Large intestine (tissue), 3 donors: ENCODE measurements at regions not wholly inside any gene's neighbourhood (a gene's known extent, or its start where the extent isn't known, plus 50 kb on each side); places are given as distances from the start of the nearest gene placed in this dataset.

Experiments used
- DNase-seq, 2 donors: peaks; one replicate each; pipeline versions ENCODE4 v3.0.0 to v3.0.0-alpha.2; 2013
- H3K27ac ChIP-seq: one replicate; pipeline ENCODE4 v1.5.1; 2013; ENCODE audit warnings: low read length
- H3K27me3 ChIP-seq: 2 replicates; pipeline ENCODE4 v1.6.1; 2013; ENCODE audit warnings: low read length; ENCODE audit not compliant: control insufficient read depth, insufficient read depth
- H3K36me3 ChIP-seq: 2 replicates; pipeline ENCODE4 v1.6.1; 2013; ENCODE audit warnings: low read length; ENCODE audit not compliant: control insufficient read depth, insufficient read depth
- H3K4me1 ChIP-seq: one replicate; pipeline ENCODE4 v1.6.1; 2013; ENCODE audit warnings: low read length; ENCODE audit not compliant: control insufficient read depth, insufficient read depth
- H3K4me3 ChIP-seq: one replicate; pipeline ENCODE4 v1.5.1; 2013; ENCODE audit warnings: low read length
- H3K9me3 ChIP-seq: one replicate; pipeline ENCODE4 v1.6.1; 2013; ENCODE audit warnings: mild to moderate bottlenecking, low read depth, low read length, moderate library complexity; ENCODE audit not compliant: control insufficient read depth
- WGBS: methylation state at CpG from one replicate; pipeline ENCODE4 v1.1.5; 2013; ENCODE audit warnings: low lambda C conversion rate; ENCODE audit not compliant: insufficient coverage; 5-methylcytosine and 5-hydroxymethylcytosine counted together

DNA sequence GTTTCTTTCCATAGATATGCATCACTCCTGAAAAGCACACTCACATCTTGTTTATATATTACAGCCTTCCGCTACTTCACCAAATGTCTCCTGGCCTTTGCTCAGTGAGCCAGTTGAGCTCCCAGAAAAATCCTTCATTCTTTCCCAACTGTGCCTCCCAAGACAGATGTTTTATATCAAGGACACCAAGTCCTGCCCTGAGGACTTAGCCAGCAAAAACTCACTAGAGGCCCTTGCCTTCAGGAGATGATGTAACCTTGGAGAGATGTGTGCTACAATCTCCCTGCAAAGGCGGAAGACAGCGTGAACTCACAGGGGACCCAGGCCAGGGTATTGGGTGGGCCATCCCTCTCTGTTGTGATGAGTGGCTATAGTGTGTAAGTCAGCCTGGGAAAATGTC, 86.1 kb upstream of the CTAGE1 start:
- H3K36me3 ChIP-seq = no peaks in the 10 kb centered on the region
- H3K9me3 ChIP-seq = no peaks in the 10 kb centered on the region
- no peak overlapping the region for H3K4me3 ChIP-seq
- H3K27ac ChIP-seq = no peak overlapping the region
- no peak for DNase-seq
- no peaks in the 10 kb centered on the region for H3K27me3 ChIP-seq
- WGBS = 60% methylated on average over 1 of the region's 3 CpGs
- no peaks in the 10 kb centered on the region for H3K4me1 ChIP-seq

DNA sequence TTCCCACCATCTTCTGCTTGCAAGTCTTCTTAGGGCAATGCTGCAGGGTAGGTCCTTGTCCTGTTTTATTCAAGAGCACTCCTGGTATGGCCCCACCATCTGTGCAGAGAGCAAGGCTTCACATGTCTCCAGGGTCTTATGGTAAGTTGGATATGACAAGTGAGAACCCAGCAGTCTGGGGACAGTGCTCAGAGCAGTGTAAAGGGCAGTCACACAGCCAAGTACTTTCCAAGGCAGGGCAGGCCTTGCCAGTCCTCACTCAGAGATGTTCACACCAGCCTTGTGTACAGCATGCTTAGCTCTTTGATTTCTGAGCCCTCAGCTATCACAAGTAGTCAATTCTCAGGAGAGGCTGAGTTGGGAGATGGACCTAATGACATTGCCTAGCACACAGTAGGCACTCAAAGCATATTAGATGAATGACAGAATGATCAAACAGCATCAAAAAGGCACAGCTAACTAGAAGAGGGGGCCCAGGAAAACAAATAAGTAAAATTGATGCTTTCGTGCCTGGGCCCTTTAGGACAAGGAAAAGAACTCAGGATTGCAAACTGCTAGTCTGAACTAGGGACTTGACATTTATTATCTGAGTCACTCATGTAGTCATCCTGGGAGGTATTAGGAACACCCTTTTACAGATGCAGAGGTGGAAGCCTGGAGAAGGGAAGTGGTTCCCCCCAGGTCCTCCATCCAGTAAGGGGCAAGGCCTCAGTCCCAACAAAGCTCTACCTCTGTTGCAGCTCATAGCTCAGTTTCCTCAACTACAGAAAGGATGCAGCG, 86.7 kb upstream of the CTAGE1 start:
- no peaks in the 10 kb centered on the region for H3K4me1 ChIP-seq
- H3K36me3 ChIP-seq = no peaks in the 10 kb centered on the region
- H3K27me3 ChIP-seq = no peaks in the 10 kb centered on the region
- H3K9me3 ChIP-seq = no peaks in the 10 kb centered on the region
- no peak overlapping the region for H3K27ac ChIP-seq
- no peak for DNase-seq
- WGBS = no CpG with 5 or more reads among the region's 2 CpGs
- H3K4me3 ChIP-seq = no peak overlapping the region

DNA sequence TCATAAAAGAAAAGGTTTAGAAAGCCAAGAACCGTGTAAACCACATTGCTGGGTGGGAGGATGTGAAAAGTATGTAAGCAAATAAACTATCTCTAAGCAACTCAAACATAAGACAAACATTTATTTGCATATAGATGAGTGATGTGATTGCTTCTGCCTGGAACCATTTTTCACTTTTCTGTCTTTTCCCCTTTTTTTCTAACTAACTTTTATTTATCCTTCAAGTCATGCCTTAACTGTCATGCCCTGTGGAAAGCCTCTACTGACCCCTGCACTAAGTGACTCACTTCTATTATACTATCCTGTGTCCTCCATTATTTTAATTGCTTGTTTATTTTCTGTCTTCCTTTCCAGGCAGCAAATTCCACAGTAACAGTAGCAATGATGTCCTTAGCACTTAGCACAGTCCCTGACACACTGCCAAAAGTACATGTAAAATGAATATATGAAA, 87.5 kb upstream of the CTAGE1 start:
- Histone ChIP-seq H3K27ac (no peak overlapping the region), H3K27me3 (no peaks in the 10 kb centered on the region), H3K9me3 (no peaks in the 10 kb centered on the region), H3K4me3 (no peak overlapping the region), H3K36me3 (no peaks in the 10 kb centered on the region), H3K4me1 (no peaks in the 10 kb centered on the region)
- no peak for DNase-seq
- no CpG with 5 or more reads among the region's 1 CpG for WGBS

DNA sequence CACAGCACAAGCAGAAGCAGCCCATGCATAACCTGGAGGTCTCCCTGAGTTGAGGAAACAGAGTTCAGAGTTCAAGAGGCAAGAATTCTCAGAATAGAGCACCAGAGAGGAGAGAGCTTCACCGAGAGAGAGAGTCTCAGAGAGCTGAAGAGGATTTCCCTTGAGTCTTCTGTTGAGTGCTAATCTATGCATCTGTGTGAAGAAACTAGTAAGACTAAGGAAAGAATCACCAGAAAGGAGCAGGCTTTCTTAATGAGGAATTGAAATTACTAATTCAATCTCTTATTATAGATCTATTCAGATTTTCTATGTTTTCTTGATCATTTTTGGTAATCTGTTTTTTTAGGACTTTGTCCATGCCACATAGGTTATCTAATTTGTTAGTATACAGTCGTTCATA, 89.3 kb upstream of the CTAGE1 start:
- Histone ChIP-seq H3K9me3 (no peaks in the 10 kb centered on the region), H3K27me3 (no peaks in the 10 kb centered on the region), H3K36me3 (no peaks in the 10 kb centered on the region), H3K4me1 (no peaks in the 10 kb centered on the region), H3K27ac (no peak overlapping the region), H3K4me3 (no peak overlapping the region)
- WGBS = 73% methylated on average over 2 of the region's 2 CpGs
- no peak for DNase-seq

DNA sequence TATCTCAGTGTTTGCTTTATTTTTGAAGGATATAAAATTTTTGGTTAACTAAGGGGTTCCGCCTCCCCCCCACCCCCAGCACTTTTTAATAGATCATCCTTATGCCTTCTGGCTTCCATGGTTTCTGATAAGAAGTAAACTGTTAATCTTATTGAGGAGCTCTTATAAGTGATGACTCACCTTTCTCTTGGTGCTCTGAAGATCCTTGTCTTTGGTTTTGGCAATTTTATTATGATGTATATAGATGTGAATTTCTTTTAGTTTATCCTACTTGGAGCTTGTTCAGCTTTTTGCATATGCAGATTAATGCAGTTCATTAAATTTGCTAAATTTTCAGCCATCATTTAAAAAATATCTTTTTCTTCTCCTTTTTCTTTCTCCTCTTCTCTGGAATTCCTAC, 91.7 kb upstream of the CTAGE1 start:
- Histone ChIP-seq H3K9me3 (no peaks in the 10 kb centered on the region), H3K4me3 (no peak overlapping the region), H3K27ac (no peak overlapping the region), H3K36me3 (no peaks in the 10 kb centered on the region), H3K4me1 (no peaks in the 10 kb centered on the region), H3K27me3 (no peaks in the 10 kb centered on the region)
- WGBS = no CpG with 5 or more reads among the region's 1 CpG
- DNase-seq = no peak

DNA sequence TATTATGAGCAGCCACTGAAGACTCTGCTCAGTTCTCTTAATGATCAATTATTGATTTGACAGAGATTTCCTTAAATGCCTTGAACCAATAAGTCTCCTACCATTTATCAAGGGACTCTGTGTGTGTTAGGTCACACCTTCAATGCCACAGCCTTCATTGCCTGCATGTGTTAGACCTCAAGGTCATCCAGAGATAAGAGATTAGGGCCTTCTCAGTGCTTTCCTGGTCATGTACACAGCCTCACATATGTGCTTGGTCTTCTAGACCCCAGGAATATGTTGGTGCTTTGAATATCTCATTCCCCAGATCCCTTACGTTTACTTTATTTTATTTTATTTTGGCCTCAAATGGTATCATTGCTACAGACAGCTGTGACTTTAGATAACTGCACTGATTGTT, 93.0 kb upstream of the CTAGE1 start:
- Histone ChIP-seq H3K4me3 (no peak overlapping the region), H3K36me3 (no peaks in the 10 kb centered on the region), H3K27ac (peak overlapping the region; percentile 4), H3K27me3 (no peaks in the 10 kb centered on the region), H3K9me3 (no peaks in the 10 kb centered on the region), H3K4me1 (no peaks in the 10 kb centered on the region)
- 43% methylated on average over 1 of the region's 1 CpG for WGBS
- DNase-seq = peak in 1 of 2 donors; percentile 43

DNA sequence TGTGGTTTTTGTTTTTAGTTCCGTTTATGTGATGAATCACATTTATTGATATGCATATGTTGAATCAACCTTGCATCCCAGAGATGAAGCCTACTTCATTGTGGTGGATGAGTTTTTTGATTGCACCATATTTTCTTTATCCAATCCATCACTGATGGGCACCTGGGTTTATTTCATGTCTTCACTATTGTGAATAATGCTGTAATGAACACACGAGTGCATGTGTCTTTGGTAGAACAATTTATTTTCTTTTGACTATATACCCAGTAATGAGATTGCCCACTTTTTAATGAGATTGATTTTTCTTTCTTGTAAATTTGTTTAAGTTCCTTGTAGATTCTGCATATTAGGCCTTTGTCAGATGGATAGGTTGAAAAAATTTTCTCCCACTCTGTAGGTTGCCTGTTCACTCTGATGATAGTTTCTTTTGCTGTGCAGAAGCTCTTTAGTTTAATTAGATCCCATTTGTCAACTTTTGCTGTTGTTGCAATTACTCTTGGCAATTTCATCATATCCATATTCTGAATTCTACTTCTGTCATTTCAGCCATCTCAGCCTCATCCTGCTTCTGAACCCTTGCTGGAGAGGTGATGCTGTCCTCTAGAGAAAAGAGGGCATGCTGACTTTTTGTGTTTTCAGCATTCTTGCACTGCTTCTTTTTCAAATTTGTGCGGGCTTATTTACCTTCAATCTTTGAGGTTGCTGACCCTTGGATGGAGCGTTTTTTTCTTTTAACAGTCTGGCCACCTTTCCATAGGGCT, 96.2 kb upstream of the CTAGE1 start:
- no peaks in the 10 kb centered on the region for H3K27me3 ChIP-seq
- no peak overlapping the region for H3K27ac ChIP-seq
- peaks cover 4% of the 10 kb centered on the region for H3K4me1 ChIP-seq
- 100% methylated on average over 1 of the region's 4 CpGs for WGBS
- DNase-seq = no peak
- no peak overlapping the region for H3K4me3 ChIP-seq
- no peaks in the 10 kb centered on the region for H3K9me3 ChIP-seq
- H3K36me3 ChIP-seq = no peaks in the 10 kb centered on the region

DNA sequence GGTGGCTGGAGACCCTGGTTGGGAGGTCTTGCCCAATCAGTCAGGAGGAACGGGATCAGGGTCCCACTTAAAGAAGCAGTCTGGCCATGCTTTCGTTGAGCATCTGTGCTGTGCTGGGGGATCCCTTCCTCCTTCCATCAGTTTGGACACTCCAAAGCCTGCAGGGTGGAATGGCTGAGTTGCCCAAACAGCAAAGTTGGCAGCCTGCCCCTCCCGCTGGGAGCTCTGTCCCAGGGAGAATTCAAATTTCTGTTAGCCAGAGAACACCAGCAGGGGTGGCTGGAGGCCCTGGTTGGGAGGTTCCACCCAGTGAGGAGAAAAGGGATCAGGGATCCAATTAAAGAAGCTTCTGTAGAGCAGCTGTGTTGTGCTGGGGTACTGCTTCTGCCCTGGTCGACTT, 96.9 kb upstream of the CTAGE1 start:
- no peak overlapping the region for H3K27ac ChIP-seq
- peaks cover 4% of the 10 kb centered on the region for H3K4me1 ChIP-seq
- H3K27me3 ChIP-seq = no peaks in the 10 kb centered on the region
- H3K9me3 ChIP-seq = no peaks in the 10 kb centered on the region
- H3K4me3 ChIP-seq = no peak overlapping the region
- no peak for DNase-seq
- H3K36me3 ChIP-seq = no peaks in the 10 kb centered on the region
- WGBS = no CpG with 5 or more reads among the region's 4 CpGs

DNA sequence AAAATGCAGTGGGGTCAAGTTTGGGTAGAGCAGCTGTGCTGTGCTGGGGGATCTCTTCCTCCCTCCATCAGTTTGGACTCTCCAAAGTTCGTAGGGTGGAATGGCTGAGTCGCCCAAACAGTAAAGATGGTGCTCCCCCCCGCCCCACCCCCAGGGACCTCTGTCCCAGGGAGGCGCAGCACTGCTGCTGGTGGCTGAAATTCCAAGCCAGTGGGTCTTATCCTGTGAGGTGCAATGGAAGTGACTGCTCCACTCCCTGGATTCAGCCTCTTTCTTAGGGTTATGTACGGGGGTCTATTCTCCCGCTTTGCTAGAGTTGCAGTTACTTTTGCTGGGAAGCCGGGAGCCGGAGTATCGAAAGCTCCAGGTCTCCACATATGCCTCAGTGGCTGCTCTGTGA, 97.5 kb upstream of the CTAGE1 start:
- DNase-seq = no peak
- Histone ChIP-seq H3K27ac (no peak overlapping the region), H3K36me3 (no peaks in the 10 kb centered on the region), H3K4me3 (no peak overlapping the region), H3K9me3 (no peaks in the 10 kb centered on the region), H3K27me3 (no peaks in the 10 kb centered on the region), H3K4me1 (peaks cover 4% of the 10 kb centered on the region)
- WGBS = no CpG with 5 or more reads among the region's 9 CpGs

DNA sequence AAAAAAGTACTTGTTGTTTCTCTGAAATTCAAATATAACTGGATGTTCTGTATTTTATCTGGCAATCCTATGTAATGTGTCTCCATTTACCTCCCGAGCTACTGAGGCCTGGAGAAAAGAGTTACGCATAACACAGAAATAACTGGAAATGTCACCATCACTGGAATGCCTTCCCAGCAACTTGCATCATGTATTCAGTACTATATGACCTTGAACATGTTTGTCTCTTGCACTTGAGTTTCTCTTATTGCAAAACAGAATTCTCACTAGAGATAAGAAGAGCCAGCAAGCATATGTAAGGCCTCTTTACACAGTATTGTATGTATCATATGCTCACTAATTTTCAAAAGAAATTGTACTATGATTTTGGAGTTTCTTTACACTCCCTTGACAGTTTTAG, 99.6 kb upstream of the CTAGE1 start:
- Histone ChIP-seq H3K36me3 (no peaks in the 10 kb centered on the region), H3K4me3 (no peak overlapping the region), H3K27me3 (no peaks in the 10 kb centered on the region), H3K4me1 (peaks cover 4% of the 10 kb centered on the region), H3K9me3 (no peaks in the 10 kb centered on the region), H3K27ac (peak overlapping the region; percentile 84)
- peak; percentile 73 to 81 for DNase-seq
- 40% methylated on average over 1 of the region's 2 CpGs for WGBS
